ENCODE measurements at regions not wholly inside any gene's neighbourhood (a gene's known extent, or its start where the extent isn't known, plus 50 kb on each side); places are given as distances from the start of the nearest gene placed in this dataset.

DNA sequence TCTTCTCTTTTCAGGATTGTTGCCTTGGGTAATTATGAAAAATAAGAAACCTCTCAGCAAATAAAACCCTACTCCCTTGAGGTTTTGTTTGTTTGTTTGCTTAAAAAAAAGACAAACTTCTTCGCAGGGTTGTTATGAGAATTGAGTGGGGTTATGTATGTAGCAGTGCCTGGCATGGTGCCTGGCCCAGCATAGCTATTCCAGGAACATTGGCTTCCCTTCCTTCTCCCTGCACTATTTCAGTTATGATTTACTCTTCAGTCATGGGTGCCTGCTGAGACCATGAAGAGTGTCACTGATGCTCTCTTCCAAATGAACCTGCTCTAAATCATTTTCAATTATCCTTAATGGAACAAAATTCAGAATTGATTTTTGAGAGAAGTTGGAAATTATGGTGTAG, 283.5 kb upstream of the ROPN1 start:
- Histone ChIP-seq H3K4me3 (ENCODE audit: insufficient read length, low read depth) (no peak overlapping the region), H3K4me1 (ENCODE audit: insufficient read depth, insufficient read length) (peaks cover 2% of the 10 kb centered on the region), H3K9ac (ENCODE audit: insufficient read length, low read depth) (no peak overlapping the region), H3K36me3 (ENCODE audit: insufficient read depth, insufficient read length, low read length) (no peaks in the 10 kb centered on the region), H3K27me3 (ENCODE audit: insufficient read depth, insufficient read length) (no peaks in the 10 kb centered on the region), H3K9me3 (ENCODE audit: insufficient read depth, low read length) (no peaks in the 10 kb centered on the region)
- TF ChIP-seq SUZ12 (IDR thresholded peaks at IDR 0.05; ENCODE audit: extremely low read depth, insufficient read depth, insufficient read length) = no peak
- TF ChIP-seq YY1 (IDR thresholded peaks at IDR 0.05; ENCODE audit: insufficient read depth, insufficient read length) = no peak
- TF ChIP-seq ZNF274 (IDR thresholded peaks at IDR 0.05; ENCODE audit: low read depth, low read length) = no peak
- no peak for DNase-seq (ENCODE audit: low read depth, low spot score)

GRCh38 chr3:124276133-124276532, 284.2 kb upstream of the ROPN1 start:
- H3K9me3 ChIP-seq (ENCODE audit: insufficient read depth, low read length) = no peaks in the 10 kb centered on the region
- TF ChIP-seq YY1 (IDR thresholded peaks at IDR 0.05; ENCODE audit: insufficient read depth, insufficient read length) (no peak), SUZ12 (IDR thresholded peaks at IDR 0.05; ENCODE audit: extremely low read depth, insufficient read depth, insufficient read length) (no peak), ZNF274 (IDR thresholded peaks at IDR 0.05; ENCODE audit: low read depth, low read length) (no peak)
- H3K36me3 ChIP-seq (ENCODE audit: insufficient read depth, insufficient read length, low read length) = no peaks in the 10 kb centered on the region
- peaks cover 2% of the 10 kb centered on the region for H3K4me1 ChIP-seq (ENCODE audit: insufficient read depth, insufficient read length)
- no peak overlapping the region for H3K4me3 ChIP-seq (ENCODE audit: insufficient read length, low read depth)
- H3K27me3 ChIP-seq (ENCODE audit: insufficient read depth, insufficient read length) = no peaks in the 10 kb centered on the region
- H3K9ac ChIP-seq (ENCODE audit: insufficient read length, low read depth) = no peak overlapping the region
- no peak for DNase-seq (ENCODE audit: low read depth, low spot score)

- H3K9ac ChIP-seq (ENCODE audit: insufficient read length, low read depth) = no peak overlapping the region
- no peak for DNase-seq (ENCODE audit: low read depth, low spot score)
- no peaks in the 10 kb centered on the region for H3K27me3 ChIP-seq (ENCODE audit: insufficient read depth, insufficient read length)
- no peak for TF ChIP-seq YY1 (IDR thresholded peaks at IDR 0.05; ENCODE audit: insufficient read depth, insufficient read length)
- no peak for TF ChIP-seq SUZ12 (IDR thresholded peaks at IDR 0.05; ENCODE audit: extremely low read depth, insufficient read depth, insufficient read length)
- no peak for TF ChIP-seq ZNF274 (IDR thresholded peaks at IDR 0.05; ENCODE audit: low read depth, low read length)
- H3K4me1 ChIP-seq (ENCODE audit: insufficient read depth, insufficient read length) = peaks cover 5% of the 10 kb centered on the region
- no peaks in the 10 kb centered on the region for H3K36me3 ChIP-seq (ENCODE audit: insufficient read depth, insufficient read length, low read length)
- H3K9me3 ChIP-seq (ENCODE audit: insufficient read depth, low read length) = no peaks in the 10 kb centered on the region
- no peak overlapping the region for H3K4me3 ChIP-seq (ENCODE audit: insufficient read length, low read depth)
Observed at GRCh38 chr3:124276539-124277143, 284.7 kb upstream of the ROPN1 start.

DNA sequence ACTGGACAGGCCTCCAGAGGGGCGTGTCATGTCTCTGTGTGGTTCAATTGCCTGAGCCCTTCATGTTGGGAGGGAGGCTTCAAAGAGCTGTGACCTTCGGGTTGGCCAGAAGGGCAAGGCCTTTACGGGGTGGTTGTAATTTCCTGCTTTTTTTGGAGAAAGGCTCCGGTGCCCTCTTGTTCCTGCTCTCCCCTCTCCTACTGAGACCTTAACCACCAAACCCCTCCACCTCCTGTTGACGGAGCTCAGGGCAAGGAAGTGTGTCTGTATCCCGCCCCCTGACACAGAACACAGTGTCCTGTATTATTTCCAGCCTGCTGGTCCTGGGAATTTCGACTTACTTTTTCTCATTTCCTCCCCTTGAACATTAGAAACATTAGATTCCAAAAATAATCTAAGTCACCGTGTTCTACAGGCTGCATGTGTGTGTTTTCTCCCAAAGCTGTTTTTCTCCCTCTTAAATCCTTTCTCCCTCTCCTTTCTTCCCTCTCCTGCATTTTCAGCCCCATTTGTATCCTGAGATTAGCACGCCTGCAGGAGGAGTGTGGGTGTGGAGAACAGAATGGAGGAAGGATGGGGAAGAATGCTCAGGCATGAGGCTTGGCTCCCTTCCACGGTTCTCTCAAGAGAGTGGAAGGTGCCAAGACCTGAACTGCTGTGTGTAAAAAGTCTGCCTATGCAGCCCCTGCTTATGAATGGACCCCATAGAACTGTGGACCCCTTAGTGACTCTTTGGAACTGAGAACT, 285.4 kb upstream of the ROPN1 start:
- no peak for TF ChIP-seq SUZ12 (IDR thresholded peaks at IDR 0.05; ENCODE audit: extremely low read depth, insufficient read depth, insufficient read length)
- no peak for TF ChIP-seq YY1 (IDR thresholded peaks at IDR 0.05; ENCODE audit: insufficient read depth, insufficient read length)
- TF ChIP-seq ZNF274 (IDR thresholded peaks at IDR 0.05; ENCODE audit: low read depth, low read length) = no peak
- H3K9me3 ChIP-seq (ENCODE audit: insufficient read depth, low read length) = no peaks in the 10 kb centered on the region
- DNase-seq (ENCODE audit: low read depth, low spot score) = no peak
- H3K27me3 ChIP-seq (ENCODE audit: insufficient read depth, insufficient read length) = no peaks in the 10 kb centered on the region
- no peaks in the 10 kb centered on the region for H3K36me3 ChIP-seq (ENCODE audit: insufficient read depth, insufficient read length, low read length)
- H3K9ac ChIP-seq (ENCODE audit: insufficient read length, low read depth) = no peak overlapping the region
- H3K4me3 ChIP-seq (ENCODE audit: insufficient read length, low read depth) = no peak overlapping the region
- H3K4me1 ChIP-seq (ENCODE audit: insufficient read depth, insufficient read length) = peaks cover 5% of the 10 kb centered on the region

GRCh38 chr3:124281453-124282316, 289.8 kb upstream of the ROPN1 start:
- no peaks in the 10 kb centered on the region for H3K27me3 ChIP-seq (ENCODE audit: insufficient read depth, insufficient read length)
- no peaks in the 10 kb centered on the region for H3K36me3 ChIP-seq (ENCODE audit: insufficient read depth, insufficient read length, low read length)
- H3K4me3 ChIP-seq (ENCODE audit: insufficient read length, low read depth) = no peak overlapping the region
- DNase-seq (ENCODE audit: low read depth, low spot score) = peak; percentile 57
- H3K9me3 ChIP-seq (ENCODE audit: insufficient read depth, low read length) = no peaks in the 10 kb centered on the region
- peaks cover 5% of the 10 kb centered on the region for H3K4me1 ChIP-seq (ENCODE audit: insufficient read depth, insufficient read length)
- no peak overlapping the region for H3K9ac ChIP-seq (ENCODE audit: insufficient read length, low read depth)
- TF ChIP-seq YY1 (IDR thresholded peaks at IDR 0.05; ENCODE audit: insufficient read depth, insufficient read length) = no peak
- TF ChIP-seq ZNF274 (IDR thresholded peaks at IDR 0.05; ENCODE audit: low read depth, low read length) = no peak

DNA sequence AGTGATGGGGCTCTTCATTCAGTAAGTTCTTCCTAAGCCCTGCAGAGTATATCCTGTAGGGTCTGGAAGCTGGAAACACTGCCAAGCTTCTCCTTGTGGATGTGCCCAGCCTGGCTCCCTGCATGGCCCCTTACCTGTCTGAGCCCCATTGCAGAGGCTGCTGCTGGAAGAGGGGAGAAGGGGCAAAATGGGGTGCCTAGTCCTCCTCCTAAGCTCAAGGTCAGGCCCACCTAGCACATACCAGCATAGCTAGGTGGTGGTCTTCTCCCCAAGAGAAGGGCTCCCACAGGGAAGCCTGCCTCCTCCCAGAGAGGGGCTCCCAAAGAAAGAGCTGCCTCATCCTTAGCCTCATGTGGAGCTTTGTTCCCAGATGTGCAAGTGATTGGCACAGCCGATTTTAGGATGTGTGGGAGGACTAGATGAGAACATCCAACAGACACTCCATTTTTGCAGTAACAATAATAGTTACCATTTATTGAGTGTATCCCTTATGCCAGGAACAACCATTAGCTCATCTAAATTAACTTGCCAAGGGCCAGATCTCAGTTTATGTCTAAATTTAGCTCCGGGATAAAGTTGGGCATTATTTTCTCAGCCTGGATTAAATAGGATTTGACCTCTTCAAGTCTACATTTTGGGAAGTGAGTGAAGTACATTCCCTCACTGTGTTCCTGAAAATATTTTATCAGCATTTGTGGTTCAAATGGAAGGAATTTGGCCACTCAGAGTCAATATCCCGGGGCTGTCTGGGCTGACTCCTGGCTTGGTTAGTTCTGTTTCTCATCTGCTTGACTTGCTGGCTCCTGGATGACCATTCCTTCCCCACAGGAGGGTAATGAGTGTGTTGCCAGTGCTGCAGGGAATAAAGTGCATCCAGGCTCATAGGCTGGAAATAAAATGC, 291.1 kb upstream of the ROPN1 start:
- TF ChIP-seq YY1 (IDR thresholded peaks at IDR 0.05; ENCODE audit: insufficient read depth, insufficient read length) (no peak), ZNF274 (IDR thresholded peaks at IDR 0.05; ENCODE audit: low read depth, low read length) (no peak), SUZ12 (IDR thresholded peaks at IDR 0.05; ENCODE audit: extremely low read depth, insufficient read depth, insufficient read length) (no peak)

More for the DNA sequence above, 291.1 kb upstream of the ROPN1 start:
- Histone ChIP-seq H3K27me3 (ENCODE audit: insufficient read depth, insufficient read length) (no peaks in the 10 kb centered on the region), H3K4me3 (ENCODE audit: insufficient read length, low read depth) (no peak overlapping the region), H3K36me3 (ENCODE audit: insufficient read depth, insufficient read length, low read length) (no peaks in the 10 kb centered on the region), H3K9me3 (ENCODE audit: insufficient read depth, low read length) (no peaks in the 10 kb centered on the region), H3K9ac (ENCODE audit: insufficient read length, low read depth) (no peak overlapping the region), H3K4me1 (ENCODE audit: insufficient read depth, insufficient read length) (peaks cover 3% of the 10 kb centered on the region)
- DNase-seq (ENCODE audit: low read depth, low spot score) = no peak
